ENCODE measurements at regions not wholly inside any gene's neighbourhood (a gene's known extent, or its start where the extent isn't known, plus 50 kb on each side); places are given as distances from the start of the nearest gene placed in this dataset.

DNA sequence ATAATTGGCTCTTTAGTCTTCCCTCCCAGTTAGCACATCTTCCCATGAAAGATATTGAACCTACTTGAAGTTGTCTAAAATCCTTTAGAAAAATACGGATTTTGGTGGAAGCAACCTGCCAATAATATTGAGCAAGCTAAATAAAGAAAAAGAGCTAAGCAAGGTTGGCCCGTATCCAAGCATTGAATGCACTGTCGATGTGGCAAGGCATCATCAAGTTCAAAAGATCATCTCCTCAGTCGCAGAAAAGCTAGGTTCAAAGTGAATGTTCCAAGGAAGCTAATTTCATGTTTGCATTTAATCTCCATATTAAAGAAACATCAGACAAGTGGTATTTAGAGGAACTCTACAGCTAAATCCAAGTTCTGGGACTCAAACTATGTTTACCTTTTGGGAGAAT is 206.0 kb downstream of the MTERF1 start:
- Histone ChIP-seq H3K9ac (ENCODE audit: insufficient read depth, low read depth, low read length) (no peak overlapping the region), H3K36me3 (replicated peaks in 1 of 2; ENCODE audit: control insufficient read depth in 1 of 2, insufficient read depth in 2 of 2, low read length in 2 of 2) (no peaks in the 10 kb centered on the region), H4K20me1 (ENCODE audit: insufficient read depth, low read length) (no peaks in the 10 kb centered on the region), H2AFZ (ENCODE audit: low read length) (no peak overlapping the region), H3K4me1 (ENCODE audit: insufficient read depth, low read length) (no peaks in the 10 kb centered on the region), H3K27me3 (ENCODE audit: control insufficient read depth in 1 of 2, insufficient read depth in 2 of 2, low read length in 2 of 2) (no peaks in the 10 kb centered on the region), H3K27ac (ENCODE audit: extremely low read length, insufficient read depth, low read length) (no peak overlapping the region), H3K4me2 (ENCODE audit: low read depth, low read length) (no peak overlapping the region), H3K4me3 (replicated peaks in 1 of 3; ENCODE audit: insufficient read depth in 1 of 3, low read depth in 2 of 3, low read length in 3 of 3) (no peak overlapping the region), H3K79me2 (ENCODE audit: insufficient read depth, low read length) (no peaks in the 10 kb centered on the region), H3K9me3 (ENCODE audit: low read length) (no peaks in the 10 kb centered on the region)
- WGBS (ENCODE audit: low lambda C conversion rate), result 2% methylated on average over 4 of the region's 4 CpGs
- POLR2A ChIA-PET, result no interaction called here
- no peak for FAIRE-seq
- ATAC-seq, result no peak
- CTCF ChIA-PET (ENCODE audit: low intra/inter-chr PET ratio, low total read pairs), result no interaction called here
- in situ Hi-C loops (cut with HindIII; ENCODE audit: extremely low pct_ligation_motif_present, low pct_unique_long_range_greater_than_20kb), result no loop called here
- intact Hi-C loops (cut with micrococcal nuclease; ENCODE audit: unreplicated experiment), result no loop called here
- BruUV-seq (replicated peaks), result no TSS peak
- DNase-seq (ENCODE audit: low spot score), result peak; percentile 10
- TF ChIP-seq RCOR2 (CRISPR knock-in tag; IDR thresholded peaks at IDR 0.05) (no peak), SIX4 (CRISPR knock-in tag; IDR thresholded peaks at IDR 0.05) (no peak), ZNF253 (CRISPR knock-in tag; IDR thresholded peaks at IDR 0.05; ENCODE audit: borderline replicate concordance) (no peak), ZC3H13 (CRISPR knock-in tag; IDR thresholded peaks at IDR 0.05) (no peak), KDM4B (CRISPR knock-in tag; IDR thresholded peaks at IDR 0.05) (no peak), ESRRA (CRISPR knock-in tag; IDR thresholded peaks at IDR 0.05; ENCODE audit: low read depth) (no peak), SOX6 (IDR thresholded peaks at IDR 0.05) (no peak), SOX6 (CRISPR knock-in tag; IDR thresholded peaks at IDR 0.05) (no peak), RELA (CRISPR knock-in tag; IDR thresholded peaks at IDR 0.05) (no peak), ZNF619 (CRISPR knock-in tag; IDR thresholded peaks at IDR 0.05) (no peak), ZNF605 (CRISPR knock-in tag; IDR thresholded peaks at IDR 0.05) (no peak), FOSL2 (CRISPR knock-in tag; IDR thresholded peaks at IDR 0.05) (no peak), SMYD3 (CRISPR knock-in tag; IDR thresholded peaks at IDR 0.05) (no peak)
- TF ChIP-seq, protein P1, sequence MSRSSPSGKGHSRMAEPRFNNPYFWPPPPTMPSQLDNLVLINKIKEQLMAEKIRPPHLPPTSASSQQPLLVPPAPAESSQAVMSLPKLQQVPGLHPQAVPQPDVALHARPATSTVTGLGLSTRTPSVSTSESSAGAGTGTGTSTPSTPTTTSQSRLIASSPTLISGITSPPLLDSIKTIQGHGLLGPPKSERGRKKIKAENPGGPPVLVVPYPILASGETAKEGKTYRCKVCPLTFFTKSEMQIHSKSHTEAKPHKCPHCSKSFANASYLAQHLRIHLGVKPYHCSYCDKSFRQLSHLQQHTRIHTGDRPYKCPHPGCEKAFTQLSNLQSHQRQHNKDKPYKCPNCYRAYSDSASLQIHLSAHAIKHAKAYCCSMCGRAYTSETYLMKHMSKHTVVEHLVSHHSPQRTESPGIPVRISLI (CRISPR knock-in tag; IDR thresholded peaks at IDR 0.05; ENCODE audit: borderline replicate concordance), result no peak
- TF ChIP-seq, protein P2, sequence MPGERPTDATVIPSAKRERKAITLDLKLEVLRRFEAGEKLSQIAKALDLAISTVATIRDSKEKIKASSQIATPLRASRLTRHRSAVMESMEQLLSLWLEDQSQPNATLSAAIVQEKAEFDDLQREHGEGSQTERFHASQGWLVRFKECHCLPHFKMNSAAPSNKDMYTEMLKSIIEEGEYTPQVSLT (CRISPR knock-in tag; IDR thresholded peaks at IDR 0.05; ENCODE audit: borderline replicate concordance, low read depth), result no peak
- TF ChIP-seq, protein P3, sequence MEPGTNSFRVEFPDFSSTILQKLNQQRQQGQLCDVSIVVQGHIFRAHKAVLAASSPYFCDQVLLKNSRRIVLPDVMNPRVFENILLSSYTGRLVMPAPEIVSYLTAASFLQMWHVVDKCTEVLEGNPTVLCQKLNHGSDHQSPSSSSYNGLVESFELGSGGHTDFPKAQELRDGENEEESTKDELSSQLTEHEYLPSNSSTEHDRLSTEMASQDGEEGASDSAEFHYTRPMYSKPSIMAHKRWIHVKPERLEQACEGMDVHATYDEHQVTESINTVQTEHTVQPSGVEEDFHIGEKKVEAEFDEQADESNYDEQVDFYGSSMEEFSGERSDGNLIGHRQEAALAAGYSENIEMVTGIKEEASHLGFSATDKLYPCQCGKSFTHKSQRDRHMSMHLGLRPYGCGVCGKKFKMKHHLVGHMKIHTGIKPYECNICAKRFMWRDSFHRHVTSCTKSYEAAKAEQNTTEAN (CRISPR knock-in tag; conservative IDR thresholded peaks at IDR 0.05), result no peak
- TF ChIP-seq, protein P4, sequence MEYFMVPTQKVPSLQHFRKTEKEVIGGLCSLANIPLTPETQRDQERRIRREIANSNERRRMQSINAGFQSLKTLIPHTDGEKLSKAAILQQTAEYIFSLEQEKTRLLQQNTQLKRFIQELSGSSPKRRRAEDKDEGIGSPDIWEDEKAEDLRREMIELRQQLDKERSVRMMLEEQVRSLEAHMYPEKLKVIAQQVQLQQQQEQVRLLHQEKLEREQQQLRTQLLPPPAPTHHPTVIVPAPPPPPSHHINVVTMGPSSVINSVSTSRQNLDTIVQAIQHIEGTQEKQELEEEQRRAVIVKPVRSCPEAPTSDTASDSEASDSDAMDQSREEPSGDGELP (IDR thresholded peaks at IDR 0.05; ENCODE audit: borderline replicate concordance, low read depth), result no peak
- TF ChIP-seq, protein P5, sequence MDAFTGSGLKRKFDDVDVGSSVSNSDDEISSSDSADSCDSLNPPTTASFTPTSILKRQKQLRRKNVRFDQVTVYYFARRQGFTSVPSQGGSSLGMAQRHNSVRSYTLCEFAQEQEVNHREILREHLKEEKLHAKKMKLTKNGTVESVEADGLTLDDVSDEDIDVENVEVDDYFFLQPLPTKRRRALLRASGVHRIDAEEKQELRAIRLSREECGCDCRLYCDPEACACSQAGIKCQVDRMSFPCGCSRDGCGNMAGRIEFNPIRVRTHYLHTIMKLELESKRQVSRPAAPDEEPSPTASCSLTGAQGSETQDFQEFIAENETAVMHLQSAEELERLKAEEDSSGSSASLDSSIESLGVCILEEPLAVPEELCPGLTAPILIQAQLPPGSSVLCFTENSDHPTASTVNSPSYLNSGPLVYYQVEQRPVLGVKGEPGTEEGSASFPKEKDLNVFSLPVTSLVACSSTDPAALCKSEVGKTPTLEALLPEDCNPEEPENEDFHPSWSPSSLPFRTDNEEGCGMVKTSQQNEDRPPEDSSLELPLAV (CRISPR knock-in tag; conservative IDR thresholded peaks at IDR 0.05; ENCODE audit: low read depth), result no peak

All from HepG2 (cell line).